Amniotic stem cell (primary cell): ENCODE measurements at regions not wholly inside any gene's neighbourhood (a gene's known extent, or its start where the extent isn't known, plus 50 kb on each side); places are given as distances from the start of the nearest gene placed in this dataset.

Experiments used
- DNase-seq: peaks from one replicate; lab custom pipeline; 2025; lab: John Stamatoyannopoulos, UW

DNA sequence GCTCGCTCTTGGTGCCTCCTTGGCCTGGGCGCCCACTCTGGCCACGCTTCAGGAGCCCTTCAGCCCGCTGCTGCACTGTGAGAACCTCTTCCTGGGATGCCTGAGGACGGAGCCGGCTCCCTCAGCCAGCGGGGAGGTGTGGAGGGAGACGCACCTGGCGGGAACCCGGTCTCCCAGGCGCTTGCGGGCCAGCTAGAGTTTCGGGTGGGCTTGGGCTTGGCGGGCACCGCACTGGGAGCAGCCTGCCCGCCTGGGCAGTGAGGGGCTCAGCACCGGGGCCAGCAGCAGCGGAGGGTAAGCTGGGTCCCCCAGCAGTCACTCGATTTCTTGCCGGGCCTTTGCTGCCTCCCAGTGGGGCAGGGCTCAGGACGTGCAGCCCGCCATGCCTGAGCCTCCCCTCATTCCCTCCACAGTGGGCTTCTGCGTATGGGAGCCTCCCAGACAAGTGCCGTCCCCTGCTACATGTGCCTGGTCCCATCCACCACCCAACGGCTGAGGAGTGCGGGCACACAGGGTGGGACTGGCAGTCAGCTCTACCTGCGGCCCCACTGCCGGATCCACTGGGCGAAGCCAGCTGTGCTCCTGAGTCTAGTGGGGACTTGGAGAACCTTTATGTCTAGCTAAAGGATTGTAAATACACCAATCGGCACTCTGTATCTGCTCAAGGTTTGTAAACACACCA lies 708.7 kb downstream of the VGLL3 start:
- no peak for DNase-seq

GRCh38 chr3:86269364-86270155 lies 721.4 kb downstream of the VGLL3 start:
- no peak for DNase-seq

DNA sequence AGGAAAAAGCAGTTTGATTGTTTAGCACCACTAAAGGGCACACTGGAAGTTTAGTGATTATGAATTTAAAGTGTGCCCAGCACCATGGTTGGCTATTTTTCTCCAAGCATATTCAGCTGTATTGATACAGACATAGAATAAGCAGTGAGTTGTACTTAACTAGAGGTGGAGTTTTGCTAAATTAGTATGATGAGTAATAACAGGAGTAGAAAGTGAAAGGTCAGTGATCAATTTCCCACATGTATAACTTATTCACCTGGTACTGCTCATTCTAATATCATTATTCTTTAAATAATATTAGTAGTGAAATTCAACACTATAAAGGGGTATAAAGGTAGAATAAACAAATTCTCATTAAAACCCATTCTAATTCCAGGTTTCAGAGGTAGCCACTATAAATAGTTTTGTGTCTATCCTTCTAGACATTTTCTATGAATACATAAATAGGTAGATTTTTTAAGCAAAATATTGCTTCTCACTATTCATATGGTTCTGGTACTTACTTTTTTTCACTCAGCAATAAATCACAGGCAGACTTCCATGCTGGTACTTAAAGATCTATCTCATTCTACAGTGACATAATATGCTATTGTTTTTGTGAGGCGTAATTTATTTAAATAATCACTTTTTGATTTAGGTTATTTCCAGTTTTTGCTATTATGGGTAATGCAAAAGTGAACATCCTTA lies 732.9 kb downstream of the VGLL3 start:
- no peak for DNase-seq

- DNase-seq: no peak
Measured at GRCh38 chr3:86254480-86254879, 736.5 kb downstream of the VGLL3 start.

GRCh38 chr3:86251781-86252180 lies 739.2 kb downstream of the VGLL3 start:
- no peak for DNase-seq

DNA sequence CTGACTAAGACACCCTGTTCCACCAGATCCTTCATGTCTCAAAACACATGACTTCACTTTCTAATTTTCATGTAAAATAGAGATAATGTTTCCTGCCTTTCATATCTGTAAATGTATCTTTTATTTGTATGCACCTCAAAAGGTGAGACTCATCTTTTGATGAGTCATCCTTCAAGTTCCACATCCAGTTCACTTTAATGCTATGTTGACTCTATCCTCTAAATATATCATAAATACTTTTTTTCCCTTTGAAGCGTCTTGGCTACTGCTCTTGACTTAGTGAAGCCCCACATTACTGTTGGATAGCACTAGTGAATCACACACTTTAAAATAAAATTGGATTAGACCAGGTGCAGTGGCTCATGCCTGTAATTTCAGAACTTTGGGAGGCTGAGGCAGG lies 741.1 kb downstream of the VGLL3 start:
- DNase-seq: no peak

- no peak for DNase-seq
Measured at GRCh38 chr3:86245360-86245759, 745.6 kb downstream of the VGLL3 start.

DNA sequence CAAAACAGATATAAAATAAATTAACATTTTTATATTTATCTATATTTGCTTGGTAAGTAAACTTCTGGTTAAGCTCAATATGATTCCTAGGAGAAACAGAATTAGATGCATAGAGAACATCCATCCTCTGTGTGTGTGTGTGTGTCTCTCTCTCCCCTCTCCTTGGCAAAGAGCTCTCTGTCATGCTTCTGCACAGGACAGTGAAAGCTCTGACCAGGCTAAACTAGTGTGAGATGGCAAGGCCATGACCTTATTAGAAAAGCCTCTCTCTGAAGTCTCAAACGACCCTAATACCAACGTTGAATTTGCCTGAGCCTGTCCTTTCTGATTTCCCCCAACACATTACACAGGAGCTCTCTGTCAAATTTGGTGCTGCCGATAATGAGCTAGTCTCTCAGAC lies 746.0 kb downstream of the VGLL3 start:
- no peak for DNase-seq

GRCh38 chr3:86239946-86240345 lies 751.0 kb downstream of the VGLL3 start:
- no peak for DNase-seq

DNA sequence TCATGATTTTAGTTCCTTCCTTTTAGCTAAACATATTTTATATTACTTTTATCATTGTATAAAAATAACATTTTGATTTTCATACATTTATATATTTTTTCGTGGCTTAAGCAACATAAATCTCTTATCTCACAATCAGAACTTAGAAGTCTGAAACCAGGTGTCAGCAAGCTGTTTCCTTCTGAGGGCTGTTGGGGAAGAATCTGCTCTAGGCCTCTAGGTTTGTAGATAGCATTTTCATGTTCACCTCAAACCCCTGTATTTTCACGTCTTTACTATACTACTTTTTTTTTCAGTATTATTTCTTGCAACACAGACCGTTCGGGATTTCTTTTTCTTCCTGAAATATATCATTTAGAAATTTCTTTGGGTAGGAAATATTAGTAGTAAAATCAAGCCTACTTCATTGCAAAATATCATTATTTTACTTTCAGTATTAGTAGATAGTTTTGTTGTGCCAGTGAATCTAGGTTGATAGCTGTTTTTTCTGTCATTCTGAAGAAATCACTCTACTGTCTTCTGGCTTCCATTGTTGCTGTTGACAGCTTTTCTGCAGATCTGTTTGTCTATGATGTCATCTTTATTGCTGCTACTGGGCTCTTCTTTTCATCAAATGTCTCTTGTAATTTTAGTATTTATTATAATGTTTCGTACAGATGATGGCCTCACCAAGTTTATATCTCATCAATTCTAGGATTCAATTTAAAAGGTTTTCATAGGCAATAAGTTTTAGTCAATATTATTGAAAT lies 756.3 kb downstream of the VGLL3 start:
- DNase-seq: no peak

DNA sequence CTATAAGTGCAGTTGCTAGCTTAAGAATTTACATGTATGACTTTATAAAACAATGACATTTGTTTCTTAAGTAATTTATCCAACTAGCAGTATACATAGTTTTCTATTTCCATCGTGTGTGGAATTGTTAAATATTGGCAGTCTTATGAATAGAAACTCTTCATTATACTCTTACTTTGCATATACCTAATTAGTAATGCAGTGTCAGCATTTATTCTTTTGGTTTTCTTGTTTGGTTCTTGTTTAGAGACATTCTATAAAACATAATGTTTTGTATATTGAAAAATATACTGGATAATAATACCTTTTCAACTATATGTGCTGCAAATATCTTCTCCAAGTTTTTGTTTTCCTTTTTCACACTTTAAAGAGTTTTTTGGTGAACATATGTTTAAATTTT lies 760.2 kb downstream of the VGLL3 start:
- no peak for DNase-seq

DNA sequence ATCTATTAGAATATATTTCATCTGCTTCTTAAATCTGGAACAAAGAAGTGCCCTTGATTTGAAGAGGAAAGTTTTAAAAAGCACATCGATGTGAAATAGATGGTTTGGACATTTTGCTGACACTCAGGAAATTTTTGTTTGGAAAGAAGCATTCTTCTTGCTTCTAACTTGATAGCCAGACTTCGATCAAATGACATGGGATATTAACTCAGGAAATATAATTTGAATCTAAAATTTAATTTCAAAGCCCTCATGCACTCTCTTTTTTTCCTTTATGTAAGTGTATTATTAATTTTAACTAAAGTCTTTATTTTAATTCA lies 761.2 kb downstream of the VGLL3 start:
- DNase-seq: no peak

GRCh38 chr3:86229086-86229774 lies 761.7 kb downstream of the VGLL3 start:
- no peak for DNase-seq

DNA sequence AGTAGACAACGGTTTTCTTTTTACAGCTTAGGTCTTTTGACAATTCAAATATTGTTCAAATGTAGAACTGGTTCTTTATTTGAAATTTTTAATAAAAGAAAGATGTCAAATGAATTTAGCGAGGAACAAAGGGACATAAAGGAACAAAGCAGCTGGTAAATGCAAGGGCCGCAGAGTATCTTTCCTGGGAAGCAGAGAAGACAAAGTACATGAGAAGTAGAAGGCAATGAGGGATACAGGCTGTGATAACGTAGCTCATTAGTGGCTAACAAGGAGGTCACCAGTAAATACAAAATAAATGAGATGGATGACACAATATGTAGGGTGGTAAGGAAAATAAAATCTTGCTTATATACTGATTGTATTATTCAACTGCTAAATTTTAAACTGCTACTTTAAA lies 762.8 kb downstream of the VGLL3 start:
- no peak for DNase-seq

DNA sequence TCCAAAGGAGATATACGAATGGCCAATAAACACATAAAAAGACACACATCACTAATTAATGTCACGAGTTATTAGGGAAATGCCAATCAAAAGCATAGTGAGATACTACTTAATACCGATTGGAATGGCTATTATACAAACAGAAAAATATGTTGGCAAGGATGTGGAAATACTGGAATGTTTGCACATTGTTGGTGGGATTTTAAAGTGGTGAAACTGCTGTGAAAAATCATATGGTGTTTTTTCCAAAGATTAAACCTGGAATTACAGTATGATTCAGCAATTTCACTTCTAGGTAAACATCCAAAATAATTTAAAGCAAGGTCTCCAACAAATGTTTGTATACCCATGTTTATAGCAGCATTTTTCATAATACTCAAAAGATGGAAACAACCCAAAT lies 765.5 kb downstream of the VGLL3 start:
- DNase-seq: no peak

- DNase-seq: no peak
Measured at GRCh38 chr3:86221601-86222000, 769.3 kb downstream of the VGLL3 start.

GRCh38 chr3:86208772-86209171 lies 782.2 kb downstream of the VGLL3 start:
- no peak for DNase-seq

GRCh38 chr3:86182606-86183005 lies 808.3 kb downstream of the VGLL3 start:
- no peak for DNase-seq

GRCh38 chr3:86180696-86181095 lies 810.3 kb downstream of the VGLL3 start:
- no peak for DNase-seq

DNA sequence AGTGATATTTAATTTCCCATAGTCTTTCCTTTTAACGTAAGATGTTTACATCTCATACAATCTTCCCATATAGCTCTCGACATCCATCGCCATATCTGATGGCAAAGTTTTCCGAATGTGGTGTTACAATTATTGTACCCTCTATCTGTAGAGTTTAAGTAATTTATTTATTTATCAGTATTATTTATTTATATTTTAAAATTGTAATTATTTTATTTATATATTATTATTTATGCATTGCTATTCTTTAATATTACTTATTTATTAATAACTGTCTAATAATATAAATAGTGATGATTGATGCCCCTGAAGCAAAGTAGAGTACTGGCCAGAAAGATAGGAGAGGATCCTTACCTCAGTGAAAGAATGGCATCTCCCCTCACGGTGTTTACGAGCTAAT lies 812.9 kb downstream of the VGLL3 start:
- DNase-seq: no peak

GRCh38 chr3:86176445-86176784 lies 814.5 kb downstream of the VGLL3 start:
- no peak for DNase-seq
